Mucosa of descending colon (tissue), 3 donors: ENCODE measurements at regions not wholly inside any gene's neighbourhood (a gene's known extent, or its start where the extent isn't known, plus 50 kb on each side); places are given as distances from the start of the nearest gene placed in this dataset.
"Not testable (repeated sequence)": the region's sequence is repeated elsewhere in the genome, so short reads cannot be mapped to it uniquely, and the experiment has no call there.

ENCODE experiments used
- ATAC-seq: fragments of 200-7000 bp; cut with Tn5 transposase; one replicate; pipeline ENCODE4 v1.9.1; 2020; ENCODE audit warnings: mild to moderate bottlenecking, moderate library complexity
- DNase-seq, 3 donors: peaks; one replicate each; pipeline ENCODE4 v3.0.0-alpha.2; 2020
- H3K36me3 ChIP-seq: fragments of 200-600 bp; one replicate; pipeline ENCODE4 v1.8.0; 2021; ENCODE audit warnings: low read depth, mild to moderate bottlenecking
- H3K4me1 ChIP-seq: fragments of 200-600 bp; one replicate; pipeline ENCODE4 v1.8.0; 2021; ENCODE audit warnings: low read depth, mild to moderate bottlenecking
- H3K4me3 ChIP-seq: fragments of 200-600 bp; one replicate; pipeline ENCODE4 v1.8.0; 2021; ENCODE audit warnings: mild to moderate bottlenecking
- H3K9me3 ChIP-seq: fragments of 200-600 bp; one replicate; pipeline ENCODE4 v1.8.0; 2021; ENCODE audit warnings: mild to moderate bottlenecking
- intact Hi-C, 2 donors: fragments of 100-400 bp; cut with DNase I in 1 of 2; cut with micrococcal nuclease in 1 of 2; formaldehyde crosslinking; loops; one replicate each; pipeline versions ENCODE4 v1.11.0 to v1.11.1; 2022; cut with DNase I, micrococcal nuclease
- TF ChIP-seq, protein P1 (sequence below): fragments of 200-600 bp; IDR thresholded peaks from one replicate; pipeline ENCODE4 v1.8.0; 2022; ENCODE audit warnings: antibody characterized with exemption, mild to moderate bottlenecking
- donor health status: DM: no; HTN: no; CAD: no; lungs with moderate emphysema.
- donor health status: DM: no; HTN: no; CAD: no.
- donor health status: DM: no; HTN: yes; CAD: no.

DNA sequence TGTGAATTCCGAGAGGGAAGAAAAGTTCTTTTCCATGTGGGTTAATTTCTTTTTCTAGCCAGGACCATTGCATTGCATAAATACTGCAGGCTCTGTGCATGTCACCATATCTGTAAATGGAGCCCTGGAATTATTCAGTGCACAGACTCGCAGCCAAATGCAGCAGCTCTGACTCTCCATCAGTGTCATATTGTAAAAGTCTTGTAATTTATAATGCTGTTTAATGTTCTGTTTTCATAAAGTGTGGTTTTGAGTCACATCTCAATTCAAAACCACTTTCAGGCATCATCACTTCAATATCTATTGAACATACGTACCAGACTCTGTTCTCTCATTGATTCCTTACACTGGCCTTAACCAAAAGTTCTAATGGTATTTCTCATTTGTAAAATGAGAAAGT, 193.9 kb upstream of the RPL34 start:
- Histone ChIP-seq H3K36me3 (no peaks in the 10 kb centered on the region), H3K9me3 (no peaks in the 10 kb centered on the region), H3K4me1 (no peaks in the 10 kb centered on the region), H3K4me3 (no peak overlapping the region)
- intact Hi-C loops, result no loop called here
- DNase-seq (no peak), ATAC-seq (no peak)
- TF ChIP-seq, protein P1, sequence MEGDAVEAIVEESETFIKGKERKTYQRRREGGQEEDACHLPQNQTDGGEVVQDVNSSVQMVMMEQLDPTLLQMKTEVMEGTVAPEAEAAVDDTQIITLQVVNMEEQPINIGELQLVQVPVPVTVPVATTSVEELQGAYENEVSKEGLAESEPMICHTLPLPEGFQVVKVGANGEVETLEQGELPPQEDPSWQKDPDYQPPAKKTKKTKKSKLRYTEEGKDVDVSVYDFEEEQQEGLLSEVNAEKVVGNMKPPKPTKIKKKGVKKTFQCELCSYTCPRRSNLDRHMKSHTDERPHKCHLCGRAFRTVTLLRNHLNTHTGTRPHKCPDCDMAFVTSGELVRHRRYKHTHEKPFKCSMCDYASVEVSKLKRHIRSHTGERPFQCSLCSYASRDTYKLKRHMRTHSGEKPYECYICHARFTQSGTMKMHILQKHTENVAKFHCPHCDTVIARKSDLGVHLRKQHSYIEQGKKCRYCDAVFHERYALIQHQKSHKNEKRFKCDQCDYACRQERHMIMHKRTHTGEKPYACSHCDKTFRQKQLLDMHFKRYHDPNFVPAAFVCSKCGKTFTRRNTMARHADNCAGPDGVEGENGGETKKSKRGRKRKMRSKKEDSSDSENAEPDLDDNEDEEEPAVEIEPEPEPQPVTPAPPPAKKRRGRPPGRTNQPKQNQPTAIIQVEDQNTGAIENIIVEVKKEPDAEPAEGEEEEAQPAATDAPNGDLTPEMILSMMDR, result no peak

DNA sequence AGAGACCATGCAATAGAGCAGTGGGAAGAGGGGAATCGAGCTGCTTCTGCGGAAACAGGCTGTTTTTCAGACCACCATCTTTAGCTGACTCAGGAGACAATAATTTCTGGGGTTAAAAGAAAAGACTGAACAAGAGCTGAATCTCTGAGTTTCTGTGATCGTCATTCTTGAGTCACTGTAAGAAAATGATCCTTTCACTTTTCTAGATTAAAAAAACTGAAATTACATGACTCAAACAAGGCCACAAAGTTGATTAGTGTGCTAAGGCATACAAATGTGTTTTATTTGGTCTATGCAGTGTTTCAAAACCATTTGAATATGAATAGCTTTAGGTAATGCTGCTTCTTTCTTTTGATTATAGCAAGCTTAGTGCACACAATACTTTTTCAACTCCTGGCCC, 194.4 kb upstream of the RPL34 start:
- ATAC-seq (no peak), DNase-seq (no peak)
- intact Hi-C loops, result no loop called here
- Histone ChIP-seq H3K9me3 (no peaks in the 10 kb centered on the region), H3K36me3 (no peaks in the 10 kb centered on the region), H3K4me3 (no peak overlapping the region), H3K4me1 (no peaks in the 10 kb centered on the region)
- TF ChIP-seq, protein P1, result no peak

DNA sequence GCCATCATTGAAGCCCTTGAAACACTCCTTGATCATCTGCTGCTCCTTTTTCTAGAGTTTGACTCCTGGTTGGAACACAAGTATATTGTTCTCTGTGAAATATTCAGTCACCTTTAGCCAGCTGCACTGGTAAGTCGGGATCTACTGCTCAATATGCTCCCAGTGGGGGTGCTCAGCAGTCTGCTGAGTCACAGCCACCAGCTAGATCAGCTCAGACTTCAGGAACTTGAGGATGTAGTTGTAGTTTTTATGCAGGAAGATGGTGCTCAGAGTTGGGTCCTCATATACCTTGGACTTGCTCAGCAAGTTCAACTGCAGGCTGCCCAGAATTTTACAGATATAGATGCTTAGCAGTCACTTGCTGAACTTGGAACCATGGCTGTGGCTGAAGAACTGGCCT, 202.5 kb upstream of the RPL34 start:
- intact Hi-C loops, result no loop called here
- Histone ChIP-seq H3K4me1 (no peaks in the 10 kb centered on the region), H3K4me3 (no peak overlapping the region), H3K36me3 (no peaks in the 10 kb centered on the region), H3K9me3 (no peaks in the 10 kb centered on the region)
- TF ChIP-seq, protein P1, result no peak
- no peak for DNase-seq
- no peak for ATAC-seq

DNA sequence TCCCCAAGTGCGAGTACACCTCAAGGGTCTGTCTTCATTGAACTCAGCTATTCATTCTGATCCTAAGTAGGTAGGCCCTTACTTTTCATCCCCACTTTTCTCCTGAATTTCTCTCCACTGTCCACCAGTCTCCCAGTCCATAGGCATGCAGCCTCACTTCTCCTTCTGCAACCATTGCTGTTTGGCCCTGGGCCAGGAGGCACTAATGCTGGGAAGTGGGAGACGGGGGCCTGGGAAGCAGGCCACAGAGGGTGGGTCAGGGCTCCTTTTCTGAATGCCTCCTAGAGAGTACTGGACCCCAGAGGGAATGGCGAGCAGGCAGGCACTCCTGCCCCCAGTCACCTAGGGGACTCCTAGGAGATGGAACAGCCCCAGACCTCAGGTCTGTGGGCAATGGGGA, 203.5 kb upstream of the RPL34 start:
- Histone ChIP-seq H3K9me3 (no peaks in the 10 kb centered on the region), H3K36me3 (no peaks in the 10 kb centered on the region), H3K4me3 (no peak overlapping the region), H3K4me1 (no peaks in the 10 kb centered on the region)
- TF ChIP-seq, protein P1, result no peak
- ATAC-seq (no peak), DNase-seq (no peak)
- intact Hi-C loops, result no loop called here

DNA sequence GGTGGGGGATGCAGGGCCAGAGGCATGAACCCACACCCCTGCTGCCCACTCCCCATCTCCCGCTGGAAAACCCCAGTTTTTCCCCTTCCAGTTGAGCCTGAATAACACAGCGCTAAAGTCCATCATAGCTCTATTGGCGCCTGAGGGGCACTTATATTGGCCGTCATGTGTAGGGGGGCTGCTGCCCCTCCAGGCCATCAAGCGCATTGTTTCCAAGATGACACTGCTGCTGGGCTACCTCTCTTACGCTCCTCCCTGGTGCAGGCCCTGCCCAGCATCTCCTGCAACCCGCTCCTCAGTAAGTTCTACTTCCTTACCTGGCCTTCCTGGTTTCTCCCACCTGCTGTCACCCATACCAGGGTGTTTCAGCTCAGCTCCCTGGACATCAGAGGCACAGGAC, 205.0 kb upstream of the RPL34 start:
- no peak for DNase-seq
- intact Hi-C loops, result no loop called here
- Histone ChIP-seq H3K36me3 (no peaks in the 10 kb centered on the region), H3K9me3 (no peaks in the 10 kb centered on the region), H3K4me3 (no peak overlapping the region), H3K4me1 (no peaks in the 10 kb centered on the region)
- ATAC-seq, result no peak
- TF ChIP-seq, protein P1, result no peak

DNA sequence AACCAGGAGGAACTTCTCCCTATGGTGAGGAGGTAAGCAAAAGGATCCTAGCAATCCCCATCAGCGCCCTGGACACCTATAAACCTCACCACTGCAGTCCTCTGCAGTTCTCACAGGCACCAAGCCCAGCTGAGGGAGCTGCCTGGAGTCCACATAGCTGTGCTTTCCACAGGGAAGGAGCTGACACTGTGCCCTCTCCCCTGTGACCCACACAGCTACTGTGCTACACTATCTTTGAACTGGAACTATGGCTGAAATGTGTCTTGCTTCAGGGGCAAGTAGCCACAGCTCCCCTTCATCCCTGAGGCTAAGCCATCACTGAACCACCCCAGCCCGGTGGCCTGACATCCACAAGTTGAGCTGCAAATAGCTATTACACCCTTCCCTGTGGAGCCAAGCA, 208.5 kb upstream of the RPL34 start:
- ATAC-seq, result no peak
- no peaks in the 10 kb centered on the region for H3K36me3 ChIP-seq
- intact Hi-C loops, result no loop called here
- no peak overlapping the region for H3K4me3 ChIP-seq
- TF ChIP-seq, protein P1, result no peak
- DNase-seq, result no peak
- H3K9me3 ChIP-seq, result no peaks in the 10 kb centered on the region
- H3K4me1 ChIP-seq, result no peaks in the 10 kb centered on the region

DNA sequence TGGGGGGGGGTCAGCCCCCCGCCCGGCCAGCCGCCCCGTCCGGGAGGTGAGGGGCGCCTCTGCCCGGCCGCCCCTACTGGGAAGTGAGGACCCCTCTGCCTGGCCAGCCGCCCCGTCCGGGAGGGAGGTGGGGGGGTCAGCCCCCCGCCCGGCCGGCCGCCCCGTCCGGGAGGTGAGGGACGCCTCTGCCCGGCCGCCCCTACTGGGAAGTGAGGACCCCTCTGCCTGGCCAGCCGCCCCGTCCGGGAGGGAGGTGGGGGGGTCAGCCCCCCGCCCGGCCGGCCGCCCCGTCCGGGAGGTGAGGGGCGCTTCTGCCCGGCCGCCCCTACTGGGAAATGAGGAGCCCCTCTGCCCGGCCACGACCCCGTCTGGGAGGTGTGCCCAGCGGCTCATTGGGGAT, 210.7 kb upstream of the RPL34 start:
- intact Hi-C loops, ATAC-seq, H3K9me3 ChIP-seq, H3K4me3 ChIP-seq, DNase-seq, H3K4me1 ChIP-seq, H3K36me3 ChIP-seq: not testable (repeated sequence)
